ACHN (cell line): ENCODE measurements at regions not wholly inside any gene's neighbourhood (a gene's known extent, or its start where the extent isn't known, plus 50 kb on each side); places are given as distances from the start of the nearest gene placed in this dataset.

Experiments used
- DNase-seq: peaks from one replicate; pipeline ENCODE4 v3.0.0-alpha.2; 2015
- in situ Hi-C: cut with HindIII; loops from 2 replicates; pipeline ENCODE4 v1.10.0; 2017; ENCODE audit warnings: low sequenced_read_pairs, low pct_ligation_motif_present, low pct_unique_long_range_greater_than_20kb

DNA sequence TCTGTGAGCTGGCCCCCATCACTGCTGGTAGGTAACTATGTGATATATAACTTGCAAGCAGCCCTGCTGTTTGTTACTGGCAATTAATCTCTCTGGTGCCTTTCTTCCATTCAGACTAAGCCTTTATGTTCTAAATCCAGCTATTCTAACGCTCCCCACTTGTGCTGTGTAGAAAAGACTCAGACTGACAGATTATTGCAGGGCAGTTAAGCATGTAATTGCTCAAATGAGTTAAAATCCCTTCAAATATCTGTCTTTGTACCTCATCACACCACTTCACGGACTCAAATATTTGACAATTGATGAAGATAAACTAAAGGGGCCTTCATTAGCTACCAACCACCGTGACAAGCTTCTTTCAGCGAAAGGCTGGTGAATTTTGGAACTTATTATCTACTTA is 416.2 kb downstream of the NR2F2 start:
- no peak for DNase-seq
- in situ Hi-C loops = no loop called here

DNA sequence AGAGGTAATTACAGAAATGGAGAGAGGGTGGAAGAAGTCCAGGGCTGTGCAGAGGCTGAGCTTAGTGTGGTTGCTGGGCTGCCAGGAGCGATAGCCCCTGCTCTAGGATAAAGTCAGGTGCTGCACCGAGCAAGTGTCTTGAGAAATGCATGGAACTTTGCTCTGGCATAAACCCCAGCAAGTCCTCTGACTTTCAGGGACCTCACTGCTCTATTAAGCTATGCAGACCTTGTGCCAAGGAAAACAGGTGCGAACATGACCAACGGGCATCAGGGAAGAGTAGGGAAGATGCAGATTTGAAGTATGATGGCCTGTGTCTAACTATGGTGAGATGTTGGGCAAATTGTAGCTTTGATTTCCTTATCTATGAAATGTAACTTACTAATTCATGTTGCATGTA is 416.8 kb downstream of the NR2F2 start:
- no peak for DNase-seq
- in situ Hi-C loops = no loop called here

DNA sequence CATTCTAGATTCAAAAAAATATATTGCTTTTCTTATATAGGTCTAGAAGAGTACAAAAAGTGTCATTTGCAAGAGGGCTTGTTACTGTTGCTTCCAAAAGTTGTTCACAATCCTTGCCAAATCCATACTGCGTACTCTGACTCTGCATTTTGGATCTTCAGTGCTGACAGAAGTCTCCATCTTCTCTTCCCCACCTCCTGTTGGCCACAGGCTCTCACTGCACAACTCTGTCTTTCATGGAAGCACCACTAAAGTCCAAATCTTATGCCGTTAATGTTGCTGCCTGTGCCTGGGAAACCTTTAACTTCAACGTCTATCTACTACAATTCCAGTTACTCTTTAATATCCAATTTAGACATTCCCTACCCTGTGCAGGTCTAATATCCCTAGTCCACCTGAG is 419.9 kb downstream of the NR2F2 start:
- DNase-seq = no peak
- in situ Hi-C loops = no loop called here

DNA sequence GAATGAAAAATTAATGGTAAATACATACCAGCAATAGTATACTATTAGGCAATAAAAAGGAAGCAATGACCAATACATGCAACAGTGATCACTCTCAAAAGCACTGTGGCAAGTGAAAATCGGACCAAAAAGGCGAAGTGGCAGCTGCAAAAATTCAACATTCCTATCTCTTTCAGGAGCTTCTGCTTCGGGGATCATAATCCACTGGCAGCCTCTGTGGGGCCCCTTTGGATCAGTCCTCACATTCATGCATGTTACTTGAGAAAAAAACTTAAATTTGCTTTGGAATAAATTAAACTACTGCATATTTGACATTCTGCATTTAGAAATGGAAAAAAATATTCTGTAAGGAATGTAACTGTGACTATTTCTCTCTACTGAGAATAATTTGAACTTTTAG is 425.6 kb downstream of the NR2F2 start:
- in situ Hi-C loops = no loop called here
- DNase-seq = no peak

DNA sequence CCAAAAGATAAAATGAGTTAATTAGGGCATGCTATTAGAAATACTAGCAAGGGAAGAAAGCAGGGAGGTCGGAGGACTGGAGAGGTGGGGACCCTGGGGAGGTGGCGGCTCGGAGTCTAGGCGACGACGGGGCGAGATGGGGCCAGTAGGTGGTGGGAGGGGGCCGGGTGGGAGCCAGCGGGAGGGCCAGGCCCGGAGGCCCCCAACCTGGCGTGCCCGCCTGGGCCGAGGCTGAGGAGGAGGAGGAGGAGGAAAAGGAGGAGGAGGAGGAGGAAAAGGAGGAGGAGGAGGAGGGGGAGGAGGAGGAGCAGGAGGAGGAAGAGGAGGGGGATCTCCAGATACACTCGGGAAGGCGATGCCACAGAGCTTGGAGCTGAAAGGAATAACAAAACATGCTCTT is 426.2 kb downstream of the NR2F2 start:
- in situ Hi-C loops = no loop called here
- no peak for DNase-seq

DNA sequence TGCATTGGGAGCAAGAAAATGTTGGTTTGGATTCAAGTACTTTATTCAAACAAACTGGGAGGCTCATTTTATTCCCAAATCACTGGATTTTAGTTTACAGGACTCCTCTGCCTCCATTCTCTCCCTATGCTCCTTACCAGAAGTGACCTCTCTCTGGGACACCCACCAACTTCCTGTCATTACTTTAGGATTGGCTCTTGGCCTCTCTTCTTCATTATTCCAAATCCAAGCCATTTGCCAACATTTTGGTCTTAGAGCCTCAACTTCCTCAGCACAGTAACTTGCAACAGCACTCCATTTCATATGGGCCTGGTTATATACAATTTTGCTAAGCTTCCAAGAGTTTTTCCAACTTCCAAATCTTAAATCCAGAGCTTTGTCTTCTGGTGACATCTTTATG is 432.1 kb downstream of the NR2F2 start:
- in situ Hi-C loops = no loop called here

DNA sequence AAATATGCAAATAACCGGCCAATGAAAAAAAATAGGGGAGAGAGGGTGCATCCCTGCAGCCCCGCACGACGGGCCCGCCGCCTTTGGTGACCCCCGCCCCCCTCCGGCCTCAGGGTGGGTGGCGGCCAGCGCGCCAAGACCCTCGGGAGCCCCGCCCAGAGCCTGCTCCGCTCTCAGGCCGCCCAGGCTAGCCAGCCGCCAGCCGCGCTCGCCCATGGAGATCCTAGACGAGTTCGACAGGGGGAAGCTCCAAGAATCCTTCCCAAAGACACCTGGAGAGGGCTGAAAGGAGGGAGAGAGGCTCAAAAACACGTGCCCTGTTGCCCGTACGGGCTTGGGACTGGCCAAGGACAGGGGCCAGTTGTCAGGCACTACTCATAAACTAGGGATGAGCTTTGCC is 434.0 kb downstream of the NR2F2 start:
- in situ Hi-C loops = no loop called here
- no peak for DNase-seq

More for the DNA sequence above, 432.1 kb downstream of the NR2F2 start:
- no peak for DNase-seq

DNA sequence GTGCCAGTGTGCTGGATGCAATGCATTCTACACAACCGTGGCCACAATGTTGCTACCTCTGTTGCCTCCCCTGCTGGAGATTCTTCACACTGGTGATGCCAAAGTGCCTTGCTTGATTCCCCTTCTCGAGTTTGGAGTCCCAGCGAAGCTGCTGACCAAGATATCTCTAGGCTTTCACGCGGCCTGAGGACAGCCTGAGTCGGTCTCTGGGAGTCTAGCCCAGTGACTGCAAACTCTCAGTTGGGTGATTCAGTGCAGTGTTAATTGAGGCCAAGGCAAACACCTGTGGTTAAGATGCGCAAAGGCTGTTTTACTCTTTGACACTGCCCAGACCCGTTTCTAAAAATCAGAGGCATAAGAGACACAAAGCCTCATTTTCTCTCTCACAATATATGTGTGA is 434.4 kb downstream of the NR2F2 start:
- in situ Hi-C loops = no loop called here
- DNase-seq = no peak

DNA sequence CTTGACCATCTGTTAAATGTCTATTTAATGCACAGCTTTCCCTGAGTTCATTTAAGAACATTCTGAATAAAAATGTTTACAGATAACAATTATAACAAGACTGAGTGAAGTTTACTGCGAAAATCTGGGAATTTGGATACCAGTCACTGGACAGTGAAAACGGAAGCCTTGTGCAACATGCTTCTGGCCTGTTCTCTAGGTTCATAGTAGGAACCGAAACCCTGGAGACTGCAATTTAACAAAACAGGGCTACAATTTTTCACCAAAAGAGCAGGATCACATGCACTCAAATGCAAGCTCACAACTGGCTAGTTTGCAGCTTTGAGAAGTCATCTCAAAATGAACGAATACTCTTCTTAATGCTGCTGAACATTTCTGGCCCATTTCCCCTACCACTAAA is 435.9 kb downstream of the NR2F2 start:
- in situ Hi-C loops = no loop called here
- no peak for DNase-seq

DNA sequence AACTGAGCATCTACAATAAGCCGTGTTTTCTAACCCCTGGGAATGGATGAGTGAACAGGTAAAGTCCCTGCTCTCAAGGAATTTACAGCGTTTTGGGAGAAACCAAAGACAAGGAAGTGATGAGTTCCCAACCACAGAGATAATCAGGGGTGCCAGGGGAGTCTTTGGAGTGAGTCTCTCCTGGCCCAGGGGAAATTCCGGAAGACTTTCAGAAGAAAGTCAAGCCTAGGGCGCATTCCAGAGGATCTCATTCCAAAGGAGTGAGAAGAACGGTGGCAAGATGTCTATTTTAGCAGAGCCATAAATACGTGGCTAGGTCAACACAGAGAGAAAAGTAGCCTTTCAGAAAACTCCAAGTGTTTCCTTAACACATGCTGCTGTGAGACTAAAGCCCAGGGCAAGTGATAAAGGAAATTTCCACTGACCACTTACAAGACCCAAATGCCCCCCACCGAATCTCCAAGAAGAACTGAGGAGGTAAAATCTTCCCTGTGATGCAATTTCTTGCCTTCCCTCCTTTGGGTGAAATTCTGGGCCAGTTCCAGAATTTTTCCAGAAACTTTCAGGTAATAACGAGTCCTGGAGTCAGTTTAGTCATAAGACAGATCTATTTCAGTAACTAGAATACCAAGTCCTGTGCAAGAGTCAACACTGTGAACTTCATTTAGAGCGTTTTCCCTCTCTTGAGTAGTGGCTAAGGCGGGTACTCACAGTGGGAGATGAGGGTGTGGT is 437.4 kb downstream of the NR2F2 start:
- DNase-seq = peak; percentile 1
- in situ Hi-C loops = no loop called here

DNA sequence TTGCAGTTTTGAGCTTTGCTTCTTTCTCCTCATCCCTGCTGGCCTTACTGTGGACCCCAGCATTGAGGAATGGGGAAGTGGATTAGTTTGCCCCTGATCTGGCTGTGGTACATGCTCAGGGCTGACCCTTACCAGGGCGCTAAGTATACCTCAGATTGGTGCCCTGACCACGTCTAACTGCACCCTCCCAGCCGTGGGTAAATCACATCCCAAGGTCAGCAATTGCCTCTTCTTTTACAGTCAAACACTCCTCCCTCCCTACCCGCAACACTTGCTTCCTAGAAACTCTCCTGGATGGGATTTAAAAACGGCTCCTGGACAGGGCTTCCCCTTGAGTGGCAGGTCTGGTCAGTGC is 437.9 kb downstream of the NR2F2 start:
- in situ Hi-C loops = no loop called here
- DNase-seq = no peak

DNA sequence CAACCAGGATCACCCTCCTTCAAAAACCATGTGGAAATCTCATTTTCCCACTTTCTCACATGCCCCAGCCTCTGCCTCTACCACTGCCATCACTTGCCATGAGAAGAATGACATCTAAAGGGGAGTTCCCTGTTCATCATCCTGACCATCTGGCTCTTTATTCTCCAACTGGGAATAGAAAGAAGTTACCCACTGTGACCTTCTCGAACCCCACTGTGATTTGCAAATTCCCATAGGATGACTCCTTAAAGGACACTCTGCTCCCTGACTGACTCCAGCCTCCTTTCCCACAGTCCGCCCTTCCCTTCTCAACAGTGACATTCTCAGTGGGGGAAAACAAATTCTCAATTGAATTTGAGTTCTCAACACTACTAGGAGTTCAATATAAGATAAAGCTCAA is 440.5 kb downstream of the NR2F2 start:
- DNase-seq = no peak
- in situ Hi-C loops = no loop called here

DNA sequence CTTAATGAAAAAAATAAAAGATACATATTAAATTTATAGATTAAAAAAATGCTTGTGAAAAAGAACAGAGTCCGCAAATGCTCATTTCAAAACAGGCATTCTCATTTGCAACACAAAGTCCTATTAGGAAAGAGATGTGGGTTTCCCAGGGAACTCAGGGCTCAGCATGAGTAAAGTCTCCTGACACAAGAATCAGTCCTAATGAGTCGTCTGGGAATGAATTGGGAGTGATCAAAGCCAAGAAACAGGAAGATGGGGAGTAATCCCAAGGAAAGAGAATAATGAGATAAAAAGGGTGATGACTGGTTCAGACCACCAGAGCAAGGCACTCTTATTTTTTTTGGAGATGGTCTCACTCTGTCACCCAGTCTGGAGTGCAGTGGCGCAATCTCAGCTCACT is 443.7 kb downstream of the NR2F2 start:
- DNase-seq = no peak
- in situ Hi-C loops = no loop called here

DNA sequence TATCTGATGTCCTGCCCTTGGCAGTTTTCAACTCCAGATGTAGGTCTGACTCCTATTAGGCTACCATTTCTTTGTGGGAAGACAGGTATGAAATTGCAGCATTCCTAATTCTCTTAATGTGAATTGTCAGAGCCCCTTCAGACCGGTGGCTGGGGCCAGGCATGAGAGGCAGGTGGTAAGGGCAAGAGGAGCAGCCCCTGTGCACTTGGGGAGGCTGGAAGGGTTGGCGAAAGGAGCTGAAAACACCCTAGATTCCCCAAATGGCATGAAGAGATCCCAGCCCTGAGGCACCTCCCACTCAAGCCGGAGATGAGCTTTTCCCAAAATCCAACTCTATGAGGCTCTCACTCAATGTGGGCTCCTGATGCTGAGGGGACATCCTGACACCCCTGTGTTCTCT is 453.2 kb downstream of the NR2F2 start:
- in situ Hi-C loops = no loop called here
- DNase-seq = no peak

DNA sequence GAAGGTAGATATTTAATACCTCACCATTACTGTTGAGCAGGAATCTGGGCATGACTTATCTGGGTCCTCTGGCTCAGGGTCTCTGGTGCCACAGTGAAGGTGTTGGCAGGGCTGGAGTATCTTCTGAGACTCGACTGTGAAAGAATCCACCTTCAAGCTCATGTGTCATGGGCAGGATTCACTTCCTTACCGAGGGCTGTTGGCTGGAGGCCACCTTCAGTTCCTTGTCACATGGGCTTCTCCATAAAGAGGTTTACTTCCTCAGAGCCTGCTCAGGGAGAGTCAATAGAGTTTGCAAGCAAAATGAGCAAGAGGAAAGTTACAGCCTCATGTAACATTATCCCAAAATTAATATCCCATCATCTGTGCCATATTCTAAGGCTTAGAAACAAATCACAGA is 459.5 kb downstream of the NR2F2 start:
- in situ Hi-C loops = no loop called here
- no peak for DNase-seq

DNA sequence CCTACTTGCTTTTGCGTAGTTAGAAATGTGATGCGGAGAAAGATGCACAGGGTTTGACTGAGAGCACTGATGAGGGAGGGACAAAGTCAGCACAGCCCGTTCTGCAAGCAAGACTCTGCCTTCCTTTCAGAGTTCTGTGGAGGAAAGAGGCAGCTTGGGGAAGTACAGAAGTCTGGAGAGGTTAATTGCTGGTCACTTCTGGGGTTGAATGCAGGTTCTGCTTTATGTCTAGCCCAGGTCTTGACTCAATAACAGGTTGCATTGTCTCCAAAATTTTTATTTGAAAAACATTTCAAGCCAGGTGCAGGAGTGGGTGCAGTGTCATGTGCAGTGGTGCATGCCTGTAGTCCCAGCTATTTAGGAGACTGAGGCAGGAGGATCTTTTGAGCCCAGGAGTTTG is 461.7 kb downstream of the NR2F2 start:
- no peak for DNase-seq

DNA sequence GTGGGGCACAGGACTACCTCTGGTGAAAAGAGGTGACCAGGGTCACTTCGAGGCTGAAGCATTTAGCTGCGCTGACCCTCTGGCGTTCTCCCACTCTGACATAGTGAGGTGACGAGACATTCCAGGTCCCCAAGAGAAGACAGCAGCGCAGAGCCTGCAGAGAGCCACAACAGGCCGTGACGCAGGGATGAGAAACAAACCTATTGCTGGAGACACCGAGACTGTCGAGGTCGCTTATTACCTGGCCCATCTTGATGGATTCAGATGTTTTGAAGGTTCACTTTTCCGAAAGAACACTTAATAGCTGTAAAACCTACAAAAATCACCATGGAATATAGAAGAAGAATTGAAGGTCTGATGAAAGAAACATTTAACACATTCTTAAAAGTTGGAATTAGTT is 466.3 kb downstream of the NR2F2 start:
- DNase-seq = no peak
- in situ Hi-C loops = no loop called here

More for the DNA sequence above, 461.7 kb downstream of the NR2F2 start:
- in situ Hi-C loops = no loop called here

DNA sequence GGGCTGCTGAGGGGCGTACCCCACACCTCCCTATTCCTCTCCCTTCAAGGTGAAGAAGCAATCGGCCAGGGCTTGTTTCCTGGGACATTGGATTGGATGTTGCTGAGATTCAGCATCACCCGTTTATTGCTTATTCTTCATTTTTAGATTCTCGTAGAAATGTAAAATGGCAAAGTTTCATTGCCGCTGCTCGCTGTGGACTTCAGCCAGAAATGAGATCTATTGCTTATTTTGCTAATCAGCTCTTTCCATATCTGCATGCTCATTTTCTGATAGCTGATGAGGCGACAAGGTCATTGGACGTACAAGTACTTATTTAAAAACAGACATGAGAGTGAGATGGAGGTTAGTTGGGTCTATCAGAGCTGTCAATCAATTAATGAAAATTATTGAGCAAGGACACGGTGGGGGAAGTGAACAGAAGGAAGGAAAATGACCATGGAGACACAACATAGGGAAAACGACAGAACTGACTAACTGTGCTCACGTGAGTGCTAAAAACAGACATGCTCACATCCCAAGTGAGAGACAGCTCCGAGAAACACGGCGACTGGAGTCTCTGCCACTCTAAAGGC is 471.2 kb downstream of the NR2F2 start:
- no peak for DNase-seq
- in situ Hi-C loops = no loop called here

DNA sequence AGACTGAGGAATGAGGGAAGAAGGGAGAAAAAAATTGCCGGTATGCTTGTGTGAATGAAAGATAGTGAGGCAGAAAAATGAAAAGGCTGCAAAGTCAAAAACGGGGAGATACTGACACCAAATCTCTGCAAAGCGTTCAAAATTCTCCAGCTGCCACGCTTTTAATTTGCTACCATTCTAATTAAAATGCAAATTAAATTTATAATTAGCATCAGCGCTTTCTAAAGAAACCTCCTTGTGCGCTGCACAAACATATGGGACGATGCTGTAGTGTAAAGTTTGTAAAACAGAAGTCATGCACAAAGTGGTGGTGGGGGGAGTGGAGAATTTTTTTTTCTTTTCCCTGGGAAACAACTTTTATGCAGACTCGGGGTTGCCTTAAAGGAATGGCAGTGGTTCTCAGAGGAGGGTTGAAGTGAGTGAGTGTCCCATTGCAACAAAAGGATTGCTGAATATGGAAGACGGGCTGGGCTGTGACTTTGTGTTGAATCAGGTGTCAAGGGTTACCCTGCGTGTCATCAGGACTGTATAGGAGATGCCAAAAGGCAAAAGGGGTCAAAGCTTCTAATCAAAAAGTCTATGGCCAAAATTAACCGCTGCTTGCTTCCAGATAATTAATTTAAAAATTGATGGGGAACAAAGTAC is 472.2 kb downstream of the NR2F2 start:
- in situ Hi-C loops = no loop called here
- DNase-seq = no peak

DNA sequence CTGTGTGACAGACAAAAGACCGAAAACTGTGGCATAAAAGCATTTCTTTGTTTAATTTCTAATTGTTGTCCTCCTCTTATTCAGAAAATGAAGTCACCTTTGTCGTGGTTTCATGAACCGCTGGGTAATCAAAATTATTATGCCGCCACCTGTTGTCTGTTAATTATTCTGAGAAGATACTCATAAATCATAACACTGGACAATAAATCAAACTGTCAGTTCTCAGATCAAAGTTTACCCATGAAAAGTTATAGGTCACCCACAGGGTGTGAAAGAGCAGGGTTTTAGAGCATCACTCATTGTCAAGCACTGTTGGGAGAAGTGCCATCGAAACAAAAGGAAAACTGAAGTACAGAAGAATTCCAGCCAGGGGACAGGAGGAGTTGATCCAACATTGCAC is 474.3 kb downstream of the NR2F2 start:
- DNase-seq = no peak
- in situ Hi-C loops = no loop called here
